A673 (cell line): ENCODE measurements at regions not wholly inside any gene's neighbourhood (a gene's known extent, or its start where the extent isn't known, plus 50 kb on each side); places are given as distances from the start of the nearest gene placed in this dataset.

ENCODE experiments used
- CTCF ChIP-seq: fragments of 300-800, 200-600 bp; sonication (generic); conservative IDR thresholded peaks from 2 replicates; pipeline ENCODE4 v1.5.1; 2017; ENCODE audit warnings: low read depth, mild to moderate bottlenecking, antibody characterized with exemption, low read length, moderate library complexity, mixed read lengths
- EZH2 ChIP-seq: fragments of 200-600 bp; sonication (generic); IDR thresholded peaks from 2 replicates; pipeline ENCODE4 v1.6.1; 2017; ENCODE audit warnings: borderline replicate concordance, low read depth, mild to moderate bottlenecking, mixed read lengths, antibody characterized with exemption, low read length; ENCODE audit not compliant: poor library complexity, severe bottlenecking

GRCh38 chr7:112573302-112574039, 92.7 kb downstream of the LSMEM1 start:
- TF ChIP-seq CTCF (no peak), EZH2 (no peak)
